NCI-H2029 treated with DMSO at 0.1 percent for 48 hours (cell line): ENCODE measurements at regions not wholly inside any gene's neighbourhood (a gene's known extent, or its start where the extent isn't known, plus 50 kb on each side); places are given as distances from the start of the nearest gene placed in this dataset.
A peak's percentile ranks its signal among the peaks of the same experiment; 100 is the strongest.
"Not testable (repeated sequence)": the region's sequence is repeated elsewhere in the genome, so short reads cannot be mapped to it uniquely, and the experiment has no call there.

Experiments
- DNase-seq: peaks from one replicate; lab custom pipeline; 2025; lab: John Stamatoyannopoulos, UW

DNA sequence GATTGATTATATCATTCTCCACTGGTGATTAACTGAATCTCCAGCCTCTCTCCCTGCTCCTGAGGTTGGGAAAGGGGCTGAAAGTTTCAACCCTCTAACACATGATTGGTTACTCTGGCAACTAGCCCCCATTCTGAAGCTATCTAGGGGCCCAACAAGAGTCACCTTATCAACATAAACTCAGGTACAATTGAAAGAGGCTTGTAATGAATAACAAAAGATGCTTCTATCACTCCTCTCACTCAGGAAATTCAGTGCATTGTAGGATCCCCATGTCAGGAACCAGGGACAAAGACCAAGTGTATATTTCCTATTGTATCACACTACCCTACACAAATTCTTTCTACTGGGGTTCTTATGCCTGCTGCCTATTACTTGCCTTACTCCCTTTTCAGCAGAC is 123.9 kb upstream of the SLC13A1 start:
- DNase-seq, result no peak

- DNase-seq, result not testable (repeated sequence)
Measured at GRCh38 chr7:123321578-123321977, 121.8 kb upstream of the SLC13A1 start.

GRCh38 chr7:123319911-123320310 is 120.1 kb upstream of the SLC13A1 start:
- DNase-seq, result no peak

DNA sequence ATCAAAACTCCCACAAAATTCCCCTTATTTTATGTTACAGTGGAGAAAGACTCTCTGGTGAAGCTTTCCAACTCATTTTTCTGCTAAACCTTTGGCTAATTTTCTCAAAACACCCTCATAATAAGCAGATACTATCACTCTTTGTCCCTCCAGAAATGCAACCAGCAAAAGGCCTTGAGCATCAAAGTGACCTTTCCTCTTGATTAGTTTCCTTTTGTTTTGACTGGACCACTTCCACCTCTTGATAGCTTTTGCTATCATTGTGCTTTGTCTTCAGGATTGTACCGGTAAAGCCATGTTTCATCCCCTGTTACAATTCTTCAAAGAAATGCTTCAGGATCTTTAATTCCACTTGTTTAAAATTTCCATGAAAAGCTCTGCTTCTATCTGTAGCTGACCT is 115.1 kb upstream of the SLC13A1 start:
- DNase-seq, result no peak

GRCh38 chr7:123308254-123308951 is 108.6 kb upstream of the SLC13A1 start:
- DNase-seq, result no peak

DNA sequence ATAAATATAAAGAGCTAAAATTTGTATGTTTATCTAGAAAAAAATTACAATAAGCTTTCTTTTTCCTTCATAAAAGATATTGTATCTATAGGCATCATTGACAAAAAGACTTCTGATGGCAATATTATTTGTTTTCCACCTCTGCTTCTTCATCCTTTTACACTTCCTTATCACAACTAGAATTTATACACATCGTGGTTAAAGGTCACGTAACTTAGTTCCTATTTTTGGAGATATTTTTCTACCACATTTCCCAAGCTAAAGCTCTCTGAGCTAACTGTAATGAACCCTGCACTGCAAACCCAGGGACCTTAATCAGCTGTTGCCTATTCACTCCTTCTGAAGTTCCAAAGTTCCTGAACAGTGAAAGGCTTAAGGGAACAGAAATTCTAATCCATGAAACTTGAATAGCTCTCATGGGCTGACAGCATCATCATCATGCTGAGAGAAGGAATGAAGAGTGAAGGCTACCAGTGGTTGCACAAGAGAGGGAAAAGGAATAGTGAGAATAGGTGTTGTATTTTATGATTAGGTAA is 106.1 kb upstream of the SLC13A1 start:
- DNase-seq, result no peak

DNA sequence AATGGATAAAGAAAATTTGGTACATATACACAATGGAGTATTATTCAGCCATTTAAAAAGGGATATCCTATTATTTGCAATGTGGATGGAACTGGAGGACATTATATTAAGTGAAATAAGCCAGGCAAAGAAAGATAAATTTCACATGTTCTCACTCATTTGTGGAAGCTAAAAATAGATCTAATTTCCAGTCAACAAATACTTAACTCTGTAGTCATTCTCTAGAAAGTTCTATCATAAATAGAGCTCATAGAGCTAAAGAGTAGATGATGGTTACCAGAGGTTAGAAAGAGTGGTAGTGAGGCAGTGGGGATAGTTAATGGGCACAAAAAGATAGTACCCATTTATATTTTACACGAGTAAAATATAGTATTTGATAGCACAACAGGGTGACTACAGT is 104.2 kb upstream of the SLC13A1 start:
- no peak for DNase-seq

GRCh38 chr7:123296965-123297364 is 97.2 kb upstream of the SLC13A1 start:
- DNase-seq, result no peak

- no peak for DNase-seq
Measured at GRCh38 chr7:123293710-123294109, 93.9 kb upstream of the SLC13A1 start.

DNA sequence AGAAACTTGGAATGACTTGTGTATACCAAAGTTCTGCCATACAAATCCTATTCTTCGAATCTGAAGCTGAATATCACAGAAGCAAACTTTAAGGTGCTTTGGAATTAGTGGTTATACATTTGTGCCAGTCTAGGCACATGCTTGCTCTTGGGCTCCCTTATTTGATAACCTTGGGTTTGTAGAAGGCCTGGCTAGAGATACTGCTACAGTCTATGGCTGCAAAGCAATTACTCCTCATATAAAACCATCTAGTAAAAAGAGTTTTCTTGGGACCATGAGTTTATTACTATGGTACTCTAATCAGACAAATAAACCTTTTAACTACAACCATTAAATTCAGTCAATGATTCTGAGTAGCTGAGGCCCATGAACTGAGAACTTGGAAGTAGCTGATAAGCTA is 92.5 kb upstream of the SLC13A1 start:
- DNase-seq, result no peak

DNA sequence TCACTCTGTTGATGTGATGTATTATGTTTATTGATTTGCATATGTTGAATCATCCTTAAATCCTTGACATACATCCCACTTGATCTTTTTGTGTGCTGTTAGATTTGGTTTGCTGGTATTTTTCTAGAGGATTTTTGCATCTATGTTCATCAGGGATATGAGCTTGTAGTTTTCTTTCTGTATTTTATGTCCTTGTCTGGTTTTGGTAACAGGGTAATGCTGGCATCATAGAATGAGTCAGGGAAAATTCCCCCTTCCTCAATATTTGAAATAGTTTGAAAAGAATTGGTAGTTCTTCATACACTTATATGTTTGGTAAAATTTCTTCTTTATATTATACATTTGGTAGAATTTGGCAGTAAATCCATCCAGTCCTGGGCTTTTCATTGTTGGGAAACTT is 89.4 kb upstream of the SLC13A1 start:
- DNase-seq, result no peak

DNA sequence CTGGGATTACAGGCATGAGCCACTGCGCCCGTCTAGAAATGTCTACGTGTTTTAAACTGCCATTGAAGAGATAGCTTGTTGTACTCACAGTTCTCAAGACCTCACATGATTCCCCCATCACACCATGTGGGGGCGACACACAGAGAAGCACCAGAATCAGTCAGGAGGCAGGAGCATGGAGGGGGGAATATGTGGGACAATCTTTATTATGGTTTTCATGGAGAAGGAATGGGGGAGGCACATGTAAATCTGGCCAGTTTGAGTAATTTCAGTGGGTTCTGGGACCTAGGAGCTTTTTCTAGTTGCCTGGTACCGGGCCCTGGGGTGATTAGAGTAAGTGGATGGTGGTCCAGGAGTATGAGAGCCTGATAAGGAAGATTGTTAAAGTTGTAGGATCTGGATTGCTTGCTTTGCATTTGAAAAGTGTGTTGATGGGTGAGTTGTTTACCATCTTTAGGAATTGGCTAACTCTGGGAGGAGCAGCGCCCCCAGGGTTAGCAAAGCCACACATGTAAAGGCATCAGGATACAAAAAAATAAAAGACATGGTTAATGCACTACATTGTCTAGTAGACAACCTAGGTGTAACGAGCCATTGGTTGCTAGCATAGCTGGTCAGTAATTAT is 85.4 kb upstream of the SLC13A1 start:
- no peak for DNase-seq

DNA sequence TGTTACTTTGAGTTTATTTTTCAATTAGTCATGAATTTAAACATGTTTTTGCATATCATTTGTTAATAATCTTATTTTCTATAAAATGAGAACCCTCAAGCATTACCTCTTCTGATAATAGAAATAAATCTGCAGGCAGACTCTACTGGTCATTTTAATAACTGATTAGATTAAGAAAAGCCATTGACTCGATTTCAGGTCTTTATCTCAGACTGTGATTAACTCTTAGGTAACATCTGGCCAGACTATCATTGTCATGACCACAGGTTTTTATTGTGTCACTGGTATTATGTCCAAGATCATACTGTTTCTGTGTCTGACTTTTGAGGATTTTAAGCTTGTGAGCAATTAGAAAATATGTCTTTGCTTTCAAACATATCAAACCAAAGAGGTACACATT is 83.6 kb upstream of the SLC13A1 start:
- no peak for DNase-seq

GRCh38 chr7:123282181-123282580 is 82.4 kb upstream of the SLC13A1 start:
- no peak for DNase-seq

DNA sequence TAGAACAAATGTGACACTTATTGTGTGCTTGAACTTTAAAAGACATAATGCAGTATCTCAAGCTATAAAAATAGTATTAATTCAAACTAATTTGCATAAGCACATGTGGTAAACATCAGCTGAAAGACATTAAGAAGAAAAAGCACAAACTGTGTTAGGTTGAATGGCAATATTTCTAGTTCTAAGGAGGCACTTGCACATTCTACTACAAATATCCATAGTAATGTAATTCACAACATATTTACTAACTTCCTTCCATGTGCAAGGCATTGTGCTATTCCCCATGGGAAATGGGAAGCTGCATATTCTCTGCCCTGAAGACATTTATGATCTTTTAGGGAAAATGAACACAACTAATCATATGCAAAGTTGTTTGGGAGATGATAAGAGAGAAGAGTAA is 80.2 kb upstream of the SLC13A1 start:
- DNase-seq, result no peak

- no peak for DNase-seq
Measured at GRCh38 chr7:123275036-123275753, 75.4 kb upstream of the SLC13A1 start.

GRCh38 chr7:123273185-123273584 is 73.4 kb upstream of the SLC13A1 start:
- DNase-seq, result no peak

GRCh38 chr7:123271856-123272255 is 72.1 kb upstream of the SLC13A1 start:
- no peak for DNase-seq

DNA sequence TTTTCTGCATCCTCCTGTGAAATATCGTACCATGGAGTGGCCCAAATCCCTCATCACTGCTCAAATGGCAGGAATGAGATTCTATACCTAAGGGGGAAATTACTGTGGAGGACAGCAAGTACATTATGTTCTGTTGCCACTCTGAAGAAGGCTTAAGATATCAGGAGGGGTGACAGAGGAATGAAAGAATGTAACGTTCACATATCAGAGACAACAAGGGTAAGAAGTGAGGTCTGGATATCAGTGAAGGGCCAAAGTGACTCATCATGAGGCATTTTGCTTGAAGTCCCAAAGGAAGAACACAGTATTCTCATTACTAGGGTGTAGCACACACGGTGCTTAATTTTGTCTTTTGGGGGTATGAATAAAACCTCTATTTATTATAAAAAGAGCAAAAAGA is 71.5 kb upstream of the SLC13A1 start:
- DNase-seq, result no peak

- DNase-seq, result no peak
Measured at GRCh38 chr7:123270570-123270969, 70.8 kb upstream of the SLC13A1 start.

DNA sequence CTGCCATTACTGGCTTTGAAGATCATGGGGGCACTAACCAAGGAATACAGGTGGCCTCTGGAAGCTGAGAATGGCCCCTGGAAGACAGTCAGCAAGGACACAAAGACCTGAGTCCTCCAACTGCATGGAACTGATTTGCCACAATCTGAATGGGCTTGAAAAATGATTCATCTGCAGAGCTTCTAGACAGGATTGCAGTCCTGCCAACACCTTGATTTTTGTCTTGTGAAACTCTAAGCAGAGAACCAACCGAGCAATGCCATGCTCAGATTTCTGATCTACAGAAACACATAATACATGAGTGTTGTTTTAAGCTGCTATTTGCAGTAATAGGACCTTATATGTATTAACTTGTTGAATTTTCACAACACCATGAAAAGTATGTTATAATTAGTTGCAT is 66.1 kb upstream of the SLC13A1 start:
- DNase-seq, result no peak

- not testable (repeated sequence) for DNase-seq
Measured at GRCh38 chr7:123264820-123265219, 65.1 kb upstream of the SLC13A1 start.

DNA sequence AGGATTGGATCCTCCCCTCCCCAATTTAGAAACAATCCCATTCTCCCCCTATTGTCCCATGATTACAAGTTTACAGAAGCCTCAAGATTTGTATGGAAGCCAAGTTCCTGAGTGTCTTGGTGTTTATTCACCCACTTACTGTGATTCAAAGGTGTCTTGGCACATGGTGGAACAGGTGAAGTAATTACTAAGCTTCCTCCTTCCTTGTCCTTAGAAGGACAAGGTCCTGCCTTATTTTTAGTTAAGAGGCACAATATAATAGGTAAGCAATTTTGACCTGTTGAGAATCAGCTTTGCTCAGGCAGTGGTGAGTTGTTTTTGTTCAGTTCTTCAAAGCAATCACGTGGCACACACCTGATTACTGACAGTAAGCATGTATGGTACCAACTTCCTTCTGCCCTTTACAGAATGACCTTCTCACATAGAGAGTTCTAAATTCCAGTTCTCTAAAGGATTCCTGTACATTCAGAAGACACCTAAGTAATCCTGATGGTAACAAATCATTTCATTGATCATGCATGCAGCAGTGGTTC is 60.7 kb upstream of the SLC13A1 start:
- peak; percentile 56 for DNase-seq
